ENCODE measurements at regions not wholly inside any gene's neighbourhood (a gene's known extent, or its start where the extent isn't known, plus 50 kb on each side); places are given as distances from the start of the nearest gene placed in this dataset.

- DNase-seq (ENCODE audit: low spot score in 2 of 2, unreplicated experiment in 2 of 2), result no peak
- Mint-ChIP-seq H3K36me3 (no peaks in the 10 kb centered on the region), H3K27me3 (ENCODE audit: low read depth) (peaks cover 24% of the 10 kb centered on the region), H3K4me1 (no peaks in the 10 kb centered on the region), H3K27ac (no peak overlapping the region), H3K4me3 (no peak overlapping the region), H3K9me3 (no peaks in the 10 kb centered on the region)
- TF ChIP-seq CTCF (IDR thresholded peaks at IDR 0.05; ENCODE audit: unreplicated experiment), result no peak
These were observed 256.5 kb upstream of the NR4A3 start for GRCh38 chr9:99565203-99565602.

GRCh38 chr9:99567436-99567835, 254.2 kb upstream of the NR4A3 start:
- peaks cover 32% of the 10 kb centered on the region for H3K27me3 Mint-ChIP-seq (ENCODE audit: low read depth)
- no peaks in the 10 kb centered on the region for H3K4me1 Mint-ChIP-seq
- no peaks in the 10 kb centered on the region for H3K9me3 Mint-ChIP-seq
- no peak for TF ChIP-seq CTCF (IDR thresholded peaks at IDR 0.05; ENCODE audit: unreplicated experiment)
- no peak for DNase-seq (ENCODE audit: low spot score in 2 of 2, unreplicated experiment in 2 of 2)
- H3K4me3 Mint-ChIP-seq, result no peak overlapping the region
- H3K27ac Mint-ChIP-seq, result no peak overlapping the region
- no peaks in the 10 kb centered on the region for H3K36me3 Mint-ChIP-seq

- H3K27me3 Mint-ChIP-seq (ENCODE audit: low read depth), result peaks cover 30% of the 10 kb centered on the region
- no peak for DNase-seq (ENCODE audit: low spot score in 2 of 2, unreplicated experiment in 2 of 2)
- H3K27ac Mint-ChIP-seq, result no peak overlapping the region
- no peaks in the 10 kb centered on the region for H3K9me3 Mint-ChIP-seq
- H3K4me1 Mint-ChIP-seq, result no peaks in the 10 kb centered on the region
- TF ChIP-seq CTCF (IDR thresholded peaks at IDR 0.05; ENCODE audit: unreplicated experiment), result no peak
- H3K4me3 Mint-ChIP-seq, result no peak overlapping the region
- no peaks in the 10 kb centered on the region for H3K36me3 Mint-ChIP-seq
These were observed 251.8 kb upstream of the NR4A3 start for GRCh38 chr9:99569840-99570239.

- H3K4me3 Mint-ChIP-seq, result no peak overlapping the region
- peaks cover 16% of the 10 kb centered on the region for H3K27me3 Mint-ChIP-seq (ENCODE audit: low read depth)
- no peak for TF ChIP-seq CTCF (IDR thresholded peaks at IDR 0.05; ENCODE audit: unreplicated experiment)
- H3K9me3 Mint-ChIP-seq, result no peaks in the 10 kb centered on the region
- no peaks in the 10 kb centered on the region for H3K4me1 Mint-ChIP-seq
- no peaks in the 10 kb centered on the region for H3K36me3 Mint-ChIP-seq
- DNase-seq (ENCODE audit: low spot score in 2 of 2, unreplicated experiment in 2 of 2), result no peak
- no peak overlapping the region for H3K27ac Mint-ChIP-seq
These were observed 249.1 kb upstream of the NR4A3 start for GRCh38 chr9:99572567-99572966.

GRCh38 chr9:99573085-99573484, 248.6 kb upstream of the NR4A3 start:
- Mint-ChIP-seq H3K27ac (no peak overlapping the region), H3K27me3 (ENCODE audit: low read depth) (peaks cover 15% of the 10 kb centered on the region), H3K4me3 (no peak overlapping the region), H3K4me1 (no peaks in the 10 kb centered on the region), H3K36me3 (no peaks in the 10 kb centered on the region), H3K9me3 (no peaks in the 10 kb centered on the region)
- DNase-seq (ENCODE audit: low spot score in 2 of 2, unreplicated experiment in 2 of 2), result no peak
- TF ChIP-seq CTCF (IDR thresholded peaks at IDR 0.05; ENCODE audit: unreplicated experiment), result no peak

GRCh38 chr9:99573886-99574285, 247.8 kb upstream of the NR4A3 start:
- Mint-ChIP-seq H3K27ac (no peak overlapping the region), H3K27me3 (ENCODE audit: low read depth) (peaks cover 15% of the 10 kb centered on the region), H3K4me1 (no peaks in the 10 kb centered on the region), H3K4me3 (no peak overlapping the region), H3K9me3 (peaks cover 2% of the 10 kb centered on the region), H3K36me3 (no peaks in the 10 kb centered on the region)
- DNase-seq (ENCODE audit: low spot score in 2 of 2, unreplicated experiment in 2 of 2), result no peak
- no peak for TF ChIP-seq CTCF (IDR thresholded peaks at IDR 0.05; ENCODE audit: unreplicated experiment)
